NCI-H748 treated with DMSO at 0.1 percent for 48 hours (cell line): ENCODE measurements at regions not wholly inside any gene's neighbourhood (a gene's known extent, or its start where the extent isn't known, plus 50 kb on each side); places are given as distances from the start of the nearest gene placed in this dataset.

ENCODE experiments used
- DNase-seq: peaks from one replicate; lab custom pipeline; 2025; lab: John Stamatoyannopoulos, UW

DNA sequence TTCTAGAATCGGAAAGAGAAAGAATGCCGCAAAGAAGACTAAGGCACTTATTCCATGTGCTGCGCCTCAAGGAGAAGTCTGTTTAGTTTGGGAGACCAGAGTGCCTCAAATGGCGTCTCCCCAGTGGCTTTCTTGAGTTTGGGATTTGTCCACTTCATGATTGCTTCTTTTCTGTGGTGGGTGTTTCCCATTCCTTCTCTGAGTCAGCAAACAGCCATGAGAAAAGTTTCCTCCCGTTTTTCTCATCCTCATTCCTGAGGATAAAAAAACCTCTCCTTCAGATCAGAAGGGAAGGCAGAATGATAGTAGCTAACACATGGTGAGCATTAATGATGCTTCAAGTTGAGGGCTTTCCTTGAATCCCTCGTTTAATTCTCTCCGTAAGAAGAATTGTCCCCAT is 275.9 kb upstream of the WWC1 start:
- DNase-seq = no peak

DNA sequence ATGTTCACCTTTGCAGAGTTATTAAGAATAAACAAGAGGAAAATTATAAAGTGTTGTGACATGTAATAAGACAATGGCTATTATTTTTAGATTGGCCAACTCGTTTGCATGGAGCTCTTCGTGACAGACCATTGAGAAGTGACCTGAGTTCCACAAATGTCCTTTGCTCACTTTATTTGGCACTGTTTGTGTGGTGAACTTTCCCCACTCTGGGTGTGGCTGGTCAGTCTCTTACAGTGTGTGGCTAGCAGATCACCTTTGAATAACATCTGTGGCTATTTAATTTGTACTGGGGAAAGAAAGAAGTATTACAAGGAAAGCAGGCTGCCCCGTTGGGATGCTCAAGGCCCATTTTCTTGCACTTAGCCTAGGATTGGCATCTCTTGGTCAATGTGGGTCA is 274.1 kb upstream of the WWC1 start:
- DNase-seq = no peak

DNA sequence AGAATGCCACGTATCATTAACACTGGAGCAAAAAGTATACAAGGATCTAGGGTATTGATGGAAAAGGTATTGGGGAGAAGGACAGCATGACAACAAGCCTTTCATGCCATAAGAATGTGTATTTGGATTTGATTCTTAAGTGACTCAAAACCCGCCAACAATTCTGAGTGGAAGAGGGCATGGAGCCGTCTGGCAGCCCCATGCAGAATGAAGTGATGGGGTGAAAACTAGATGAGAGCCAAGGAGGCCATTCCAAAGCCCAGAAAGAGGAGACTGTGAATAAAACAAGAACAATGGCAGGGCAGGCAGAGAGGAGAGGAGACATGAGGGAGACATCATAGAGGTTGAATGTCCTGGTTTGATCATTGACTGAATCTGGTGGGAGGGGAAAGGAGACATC is 272.3 kb upstream of the WWC1 start:
- DNase-seq = no peak

DNA sequence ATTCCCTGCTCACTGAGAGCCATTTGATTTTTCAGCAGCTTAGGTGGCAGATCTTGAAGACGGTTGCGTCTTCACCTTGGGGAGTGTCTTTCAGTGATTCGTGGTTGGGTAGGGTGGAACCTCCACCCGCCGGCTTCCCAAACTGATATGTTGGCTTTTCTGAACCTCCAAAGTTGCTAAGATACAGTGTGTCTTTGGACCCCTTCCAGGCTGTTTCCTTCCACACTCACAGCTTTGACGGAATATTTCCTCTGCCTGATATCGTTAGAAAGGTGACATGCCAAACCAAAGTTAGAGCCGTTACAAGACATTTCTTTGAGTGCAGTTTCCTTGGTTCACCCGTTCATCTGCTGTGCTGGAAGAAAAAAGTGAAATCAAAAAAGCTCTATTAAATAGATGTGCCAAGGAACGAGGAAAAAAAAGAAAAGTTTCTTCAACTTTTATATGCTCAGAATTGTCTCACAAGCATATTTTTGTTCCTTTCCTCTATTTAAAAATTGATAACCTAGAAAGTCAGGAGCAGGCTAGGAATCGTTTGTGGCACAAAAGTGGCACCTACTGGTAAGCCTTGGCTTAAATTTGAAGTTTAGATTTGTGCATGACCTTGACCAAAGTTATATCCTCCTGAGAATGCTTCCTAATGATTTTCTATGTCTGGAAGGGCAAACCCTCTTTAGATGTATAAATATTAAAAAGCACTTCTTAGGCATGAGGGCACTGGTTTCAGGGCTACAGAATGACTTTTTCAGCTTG is 270.7 kb upstream of the WWC1 start:
- DNase-seq = no peak

DNA sequence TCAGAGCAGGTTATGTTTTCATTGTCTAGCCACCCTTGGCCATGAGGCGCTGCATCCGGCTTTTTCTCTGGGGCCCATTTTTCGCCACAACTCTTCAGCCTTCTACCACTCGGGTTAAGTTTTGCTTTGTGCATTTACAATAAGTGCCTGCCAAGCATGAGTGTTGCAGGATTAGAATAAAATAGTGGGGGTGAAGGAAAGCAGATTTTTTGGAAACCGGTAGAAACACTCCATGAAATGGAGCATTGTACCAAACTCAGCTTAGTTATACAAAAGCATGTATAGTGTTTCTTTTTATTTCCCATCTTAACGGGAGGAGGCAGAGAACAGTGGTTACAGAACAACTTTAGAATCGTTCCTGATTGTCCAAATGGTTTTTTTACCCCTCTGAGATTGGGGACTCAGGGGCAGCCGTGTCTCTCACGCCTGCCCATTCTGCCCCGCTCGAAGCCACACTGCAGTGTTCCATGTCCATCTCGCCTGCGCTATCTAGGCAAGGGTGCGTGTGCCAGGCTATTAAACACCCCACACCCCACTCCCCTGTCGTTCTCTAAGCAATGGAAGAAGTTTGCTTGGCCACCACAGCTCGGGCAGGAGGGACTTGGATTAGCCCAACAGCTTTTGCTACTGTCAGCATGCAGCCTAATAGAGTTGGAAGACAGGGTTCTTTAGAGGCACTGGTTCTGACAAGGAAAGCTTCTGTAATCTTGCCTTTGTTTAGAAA is 268.8 kb upstream of the WWC1 start:
- no peak for DNase-seq

DNA sequence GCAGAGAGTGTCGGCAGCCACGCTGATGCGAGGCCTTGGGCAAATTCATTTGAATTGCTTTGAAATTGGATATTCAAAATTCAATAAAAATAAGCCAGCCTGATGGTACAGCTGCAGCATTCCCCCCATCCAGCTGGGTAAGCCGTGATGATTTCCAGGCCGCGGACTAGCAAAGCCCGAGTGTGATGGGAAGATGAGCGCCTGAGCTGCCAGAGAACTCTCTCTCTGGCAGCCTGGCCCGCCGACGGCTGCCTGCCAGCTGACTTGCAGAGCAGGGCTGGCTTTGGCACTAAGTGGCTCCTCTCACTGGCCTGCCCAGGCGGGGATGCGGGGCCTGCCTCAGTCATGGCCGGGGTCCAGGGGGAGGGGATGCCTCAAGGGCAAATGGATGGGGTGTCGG is 268.3 kb upstream of the WWC1 start:
- peak; percentile 5 for DNase-seq

DNA sequence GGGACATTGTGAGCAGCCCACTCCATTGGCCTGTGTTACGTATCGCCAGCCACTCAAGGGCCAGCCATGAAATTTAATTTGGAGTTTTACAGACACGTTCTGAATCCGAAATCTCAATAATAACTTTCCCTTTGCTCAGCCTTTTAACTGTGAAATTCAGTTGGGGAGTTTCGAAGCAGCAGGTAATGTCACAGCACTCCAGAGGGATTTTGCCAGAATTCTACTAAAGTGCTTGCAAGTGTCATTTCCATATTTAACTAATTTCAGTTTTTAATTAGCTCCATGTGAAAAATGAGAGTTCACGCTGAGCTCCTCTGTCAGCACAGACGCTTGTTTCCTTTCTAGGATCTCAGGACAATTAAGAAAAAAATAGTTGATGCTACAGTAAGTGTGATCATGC is 267.1 kb upstream of the WWC1 start:
- DNase-seq = no peak

DNA sequence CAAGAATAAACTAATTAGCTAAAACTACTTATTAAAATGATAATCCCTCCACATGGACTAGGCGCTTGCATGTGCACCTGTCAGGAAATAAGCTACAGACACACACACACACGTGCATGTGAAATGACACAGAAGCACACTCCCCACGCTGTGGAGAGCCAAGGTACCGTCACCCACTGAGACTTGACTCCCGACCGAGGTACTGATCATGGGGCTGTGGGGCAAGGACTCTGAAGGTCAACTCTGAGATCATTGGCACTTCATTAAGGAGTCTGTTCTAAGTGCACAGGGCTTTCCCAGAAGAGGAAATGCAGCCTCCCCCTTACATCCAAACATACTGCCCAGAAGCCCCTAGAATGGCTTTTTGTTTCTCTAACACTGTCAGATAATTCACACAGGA is 264.4 kb upstream of the WWC1 start:
- no peak for DNase-seq

DNA sequence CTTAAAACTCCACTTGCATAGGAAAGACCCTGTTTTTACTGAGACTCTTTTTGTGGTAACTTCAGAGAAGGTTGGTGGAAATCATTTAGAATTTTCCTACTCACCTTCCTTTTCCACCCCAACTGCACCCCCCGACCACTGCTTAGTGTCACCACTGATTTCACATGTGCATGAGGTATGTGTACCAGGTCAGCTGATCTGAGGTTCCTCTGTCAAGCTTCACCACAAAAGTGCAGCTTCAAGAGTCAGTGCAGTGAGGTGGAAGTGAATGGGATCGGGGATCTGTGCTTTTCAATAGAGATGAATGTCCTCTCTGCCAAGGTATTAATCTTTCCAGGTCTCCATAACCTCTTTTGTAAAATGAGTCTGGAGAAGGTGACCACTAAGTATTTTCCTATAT is 260.5 kb upstream of the WWC1 start:
- no peak for DNase-seq

DNA sequence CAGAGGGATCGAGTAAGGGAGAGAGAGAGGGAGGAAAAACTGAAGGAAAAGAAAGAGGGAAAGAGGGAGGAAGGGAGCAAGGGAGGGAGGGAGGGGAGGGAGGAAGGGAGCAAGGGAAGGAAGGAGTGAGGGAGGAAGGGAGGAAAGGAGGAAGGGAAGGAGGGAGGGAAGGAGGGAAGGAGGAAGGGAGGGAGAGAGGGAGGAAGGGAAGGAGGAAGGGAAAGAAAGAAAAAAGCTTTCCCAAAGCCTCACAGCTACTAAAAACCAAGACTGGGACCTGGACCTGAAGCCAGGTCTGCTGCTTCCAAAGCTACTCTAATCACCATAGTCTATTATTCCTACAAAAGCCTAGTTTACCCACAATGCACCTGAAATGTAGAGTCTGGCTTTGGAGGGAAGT is 259.8 kb upstream of the WWC1 start:
- DNase-seq = no peak

DNA sequence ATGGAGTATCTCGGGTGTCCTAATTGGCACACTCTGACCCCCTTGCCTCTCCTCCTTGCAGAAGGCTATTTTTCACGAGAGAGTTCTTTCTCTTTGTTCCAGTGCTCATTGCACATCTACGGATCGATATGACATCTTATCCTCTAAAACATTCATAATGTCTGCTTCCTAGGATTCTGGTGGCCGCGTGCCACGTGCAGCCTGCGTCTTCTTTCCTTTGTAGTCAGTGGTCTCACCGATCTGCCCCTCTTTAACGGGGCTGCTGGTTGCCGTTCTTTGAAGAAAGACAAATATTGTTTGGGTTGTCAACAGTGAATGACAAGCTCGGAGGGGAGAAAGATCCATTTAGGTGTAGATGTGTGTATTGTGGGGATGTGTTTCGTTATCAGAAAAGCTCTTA is 252.4 kb upstream of the WWC1 start:
- no peak for DNase-seq

DNA sequence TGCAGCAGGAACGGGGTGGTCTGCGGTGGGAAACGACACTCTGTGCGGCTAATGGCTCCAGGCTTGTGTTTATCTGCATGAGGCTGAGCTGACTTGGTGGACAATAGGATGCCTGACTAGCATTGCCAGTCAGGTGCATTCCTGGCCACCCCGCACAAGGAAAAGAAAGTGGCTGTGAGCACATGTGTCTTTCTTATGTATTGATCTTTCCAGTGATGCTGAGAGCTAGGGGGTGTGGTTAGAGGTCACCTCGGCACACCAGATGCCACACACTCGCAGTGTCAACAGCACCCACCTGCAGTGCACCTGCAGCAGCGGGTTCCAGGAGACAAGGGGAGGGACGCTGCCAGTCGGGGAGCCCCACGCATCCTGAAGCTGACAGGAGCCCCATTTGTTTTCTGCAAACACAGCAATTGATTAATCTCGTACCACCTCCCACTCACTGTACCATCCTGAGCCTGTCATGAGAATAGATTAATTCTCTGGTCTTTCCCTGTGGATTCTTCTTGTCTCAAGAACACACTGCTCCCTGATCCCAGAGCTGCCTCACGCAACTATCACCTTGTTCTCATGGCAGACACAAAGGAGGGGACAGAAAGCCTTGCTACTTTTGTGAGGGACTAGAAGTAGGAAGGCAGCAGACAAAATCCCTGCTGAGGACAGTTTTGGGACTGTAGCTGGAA is 251.7 kb upstream of the WWC1 start:
- peak; percentile 26 for DNase-seq

DNA sequence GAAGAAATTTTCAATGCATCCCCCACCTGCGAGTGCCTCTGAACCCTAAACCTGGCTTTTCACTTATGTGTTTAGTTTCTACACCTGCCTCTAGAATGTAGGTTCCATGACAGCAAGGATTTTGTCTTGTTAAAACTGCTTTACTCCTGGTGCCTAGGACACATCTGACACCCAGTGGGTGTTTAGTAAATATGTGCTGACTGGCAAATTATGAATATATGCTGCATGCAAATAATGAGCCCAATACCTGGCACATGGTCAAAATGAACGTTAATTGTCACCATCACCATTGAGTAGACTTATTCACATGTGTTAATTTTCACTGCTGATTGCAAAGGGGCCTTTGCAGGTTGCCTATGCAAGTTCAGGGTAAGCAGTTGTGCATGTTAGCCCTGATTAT is 249.9 kb upstream of the WWC1 start:
- DNase-seq = no peak

DNA sequence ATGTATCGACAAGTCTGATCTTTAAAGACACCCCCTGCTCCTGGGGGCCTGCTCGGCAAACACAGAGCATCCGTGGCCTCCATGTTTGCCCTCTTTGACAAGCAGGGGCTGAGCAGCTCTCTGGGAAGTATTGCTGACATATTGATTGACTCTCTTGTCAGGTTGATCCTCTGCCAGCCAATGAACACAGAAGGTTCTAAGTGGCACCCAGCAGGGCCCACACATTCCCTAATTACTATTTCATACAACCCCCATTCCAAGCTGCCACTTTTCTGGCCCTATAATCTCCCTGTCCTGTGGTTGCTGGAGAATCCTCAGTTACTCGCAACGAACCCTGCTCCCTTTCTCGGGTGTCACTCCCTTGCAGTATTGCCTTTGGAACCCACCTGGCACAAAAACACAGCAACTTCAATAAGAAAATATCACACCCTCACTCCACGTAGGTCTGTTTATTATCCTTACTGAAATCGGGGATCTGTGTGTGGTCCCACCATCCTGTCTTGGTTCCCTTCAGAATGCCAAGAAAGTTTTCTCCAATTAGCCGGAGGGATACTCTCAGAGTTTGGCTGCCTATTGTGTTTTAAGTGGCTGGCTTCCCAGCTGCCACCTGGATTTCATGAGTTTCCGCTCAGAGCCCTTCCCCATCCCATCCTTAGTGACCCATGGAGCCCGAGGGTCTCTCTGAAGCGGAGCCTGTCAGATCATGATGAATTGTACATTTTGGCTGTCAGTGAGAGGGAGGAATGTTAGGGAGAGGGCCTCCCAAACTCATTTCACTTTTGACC is 249.0 kb upstream of the WWC1 start:
- DNase-seq = no peak

DNA sequence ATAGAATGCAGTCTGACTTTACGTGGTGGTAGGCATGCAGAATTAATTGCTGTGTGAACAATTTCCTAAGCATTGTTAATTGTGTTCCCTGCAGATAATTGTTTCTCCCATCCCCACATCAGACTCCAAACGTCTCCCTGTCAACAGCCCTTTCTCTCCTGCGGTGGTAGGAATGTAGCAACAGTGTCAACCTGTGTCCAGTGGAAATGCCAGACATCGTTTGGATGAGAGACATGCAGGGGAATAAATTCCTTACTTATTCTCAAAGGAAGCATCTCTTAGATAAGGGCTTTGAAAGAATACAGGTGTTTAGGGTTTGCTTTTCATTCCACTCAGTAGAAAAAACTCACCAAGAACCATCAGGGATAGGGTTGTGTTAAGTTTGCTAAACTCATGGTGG is 245.3 kb upstream of the WWC1 start:
- DNase-seq = no peak

DNA sequence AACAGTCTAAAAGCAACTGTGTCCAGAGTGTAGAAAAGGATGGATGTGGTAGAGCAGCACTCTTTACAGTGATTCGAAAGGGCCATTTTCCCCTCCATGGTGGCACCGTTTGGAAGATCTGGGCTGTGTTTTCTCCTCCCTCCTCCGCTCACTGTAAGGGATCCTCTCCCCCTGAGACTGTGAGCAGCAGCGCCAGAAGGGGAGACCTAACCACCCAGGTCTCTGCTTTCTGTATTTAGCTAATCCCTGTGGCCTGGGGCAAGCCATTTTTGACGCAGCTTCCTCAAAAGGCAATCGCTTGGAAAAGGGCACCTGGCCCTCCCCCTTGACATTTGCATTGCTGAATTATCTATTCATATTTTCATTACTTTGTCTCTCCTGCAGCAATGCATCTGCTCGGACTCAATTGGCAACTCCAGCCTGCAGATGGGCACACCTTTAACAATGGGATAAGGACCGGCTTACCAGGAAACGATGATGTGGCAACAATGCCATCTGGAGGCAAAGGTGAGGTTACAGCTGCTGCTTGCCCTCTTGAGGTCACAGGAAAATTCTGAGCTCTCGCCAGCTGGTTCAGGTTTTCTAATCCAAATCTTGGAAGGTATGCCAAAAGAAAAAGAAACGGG is 244.3 kb upstream of the WWC1 start:
- peak; percentile 65 for DNase-seq

DNA sequence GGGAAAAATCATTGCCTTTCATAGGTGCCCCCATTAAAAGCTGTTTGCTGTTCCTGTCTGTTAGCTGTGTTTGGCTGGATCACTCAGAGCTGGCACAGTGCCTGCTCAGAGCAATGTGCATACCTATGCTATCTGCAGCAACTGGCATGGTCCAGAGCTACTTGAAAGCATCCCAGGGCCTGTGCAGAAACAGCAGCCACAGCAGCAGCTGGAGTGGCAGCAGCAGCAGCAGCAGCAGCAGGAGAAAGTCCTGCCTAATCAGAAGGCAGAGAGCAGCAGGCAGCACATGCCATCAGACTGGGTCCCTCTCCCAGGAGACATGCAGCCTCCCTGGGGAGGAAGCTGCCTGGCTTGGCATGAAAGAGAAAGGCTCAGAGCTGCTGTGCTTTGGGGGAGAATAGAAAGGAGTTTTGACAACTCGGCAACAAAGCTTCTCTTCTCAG is 243.8 kb upstream of the WWC1 start:
- DNase-seq = no peak

DNA sequence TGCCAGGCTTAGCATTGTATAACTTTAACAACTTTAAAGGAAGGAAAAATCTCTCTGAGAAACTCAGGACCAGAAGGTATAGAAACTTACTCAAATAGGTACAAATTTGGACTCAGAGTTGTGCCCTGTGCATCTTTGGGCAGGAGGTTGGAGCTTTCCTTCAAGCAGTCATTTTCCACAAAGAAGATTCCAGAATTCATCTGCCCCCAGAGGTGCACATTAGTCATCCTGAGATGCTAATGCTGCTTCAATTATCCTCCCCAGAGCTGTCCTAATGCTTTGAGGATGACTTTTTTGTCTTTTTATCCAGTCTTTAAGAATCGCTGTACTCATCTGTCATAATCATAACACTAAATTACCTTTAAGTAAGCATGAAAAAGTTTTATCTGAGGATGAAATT is 243.0 kb upstream of the WWC1 start:
- no peak for DNase-seq

DNA sequence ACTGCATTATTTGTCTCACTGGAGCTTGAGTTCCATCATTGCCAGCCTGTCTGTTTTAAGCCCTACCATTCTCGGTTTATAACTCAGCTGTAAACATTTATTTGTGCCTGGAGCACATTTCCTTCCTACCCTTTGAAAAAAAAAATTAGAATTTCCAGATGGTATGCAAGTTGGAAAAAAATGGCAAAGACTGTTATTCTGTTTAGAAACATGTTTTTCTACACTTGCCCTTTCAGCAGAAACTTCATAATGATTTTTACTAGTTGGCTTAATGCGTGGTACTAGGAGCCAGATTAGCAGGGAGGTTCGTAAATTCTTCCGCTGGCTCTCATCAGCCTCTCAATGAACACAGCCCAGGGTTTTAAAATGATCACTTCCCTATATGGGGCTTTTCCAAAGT is 238.8 kb upstream of the WWC1 start:
- no peak for DNase-seq

DNA sequence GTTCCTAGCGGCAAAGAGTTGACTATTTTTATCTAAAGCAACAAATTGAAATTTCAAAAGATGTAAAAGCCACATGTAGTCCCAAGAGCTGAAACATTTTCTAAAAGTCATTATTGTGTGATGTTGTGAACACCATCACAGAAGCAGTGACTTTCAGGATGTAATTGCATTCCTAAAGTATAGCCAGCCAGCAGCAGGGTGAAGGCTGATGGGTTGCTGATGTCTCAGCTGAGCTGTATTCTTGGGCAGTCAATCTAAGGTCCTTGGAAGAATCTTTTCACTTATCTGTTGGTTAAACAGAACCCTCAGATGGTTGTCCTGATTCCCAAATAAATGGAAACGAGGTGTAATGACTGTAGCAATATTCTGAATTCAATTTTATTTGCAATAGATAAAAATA is 237.4 kb upstream of the WWC1 start:
- DNase-seq = no peak

DNA sequence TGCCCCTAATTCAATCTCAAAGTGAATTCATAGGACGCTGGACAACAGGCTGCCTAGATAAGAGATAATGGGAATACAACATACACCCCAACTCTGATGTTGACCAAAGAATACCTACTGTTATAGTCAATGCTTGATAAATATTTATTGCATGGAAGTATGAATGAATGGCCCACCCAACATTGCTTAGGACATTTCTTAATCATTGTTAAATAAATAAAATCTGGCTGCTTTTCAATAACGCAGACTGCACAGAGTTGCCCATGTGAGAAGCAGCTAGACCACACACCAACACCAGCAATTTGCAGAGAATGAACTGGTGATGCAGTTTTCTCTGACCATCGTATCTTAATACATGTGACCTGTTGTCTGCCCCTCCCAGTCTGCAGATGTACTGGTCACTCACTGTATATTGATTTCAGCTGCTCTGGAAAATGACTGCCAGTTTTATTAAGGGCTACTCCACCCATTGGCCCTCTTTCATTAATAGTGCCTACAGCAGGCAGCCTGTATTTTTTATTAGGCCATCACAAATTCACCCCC is 236.2 kb upstream of the WWC1 start:
- DNase-seq = no peak

DNA sequence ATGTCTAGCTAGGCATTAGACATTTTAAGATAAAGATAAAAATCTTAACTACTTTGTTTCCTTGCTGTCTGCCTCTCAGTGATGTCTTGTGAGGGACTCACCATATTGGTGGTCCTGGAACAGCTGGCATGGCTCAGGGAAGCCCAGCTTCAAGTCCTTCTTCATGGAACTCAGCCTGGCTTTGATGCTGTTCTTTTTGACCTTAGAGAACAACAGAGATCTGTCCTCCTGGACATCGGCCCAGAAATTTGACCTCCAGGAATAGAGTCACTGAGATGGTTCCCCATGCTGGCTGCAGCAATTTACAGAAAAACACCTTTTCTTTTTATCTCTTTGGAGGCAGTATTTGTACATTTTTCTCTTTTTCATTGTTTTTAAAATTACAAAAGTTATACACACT is 235.5 kb upstream of the WWC1 start:
- no peak for DNase-seq
